ENCODE measurements at regions not wholly inside any gene's neighbourhood (a gene's known extent, or its start where the extent isn't known, plus 50 kb on each side); places are given as distances from the start of the nearest gene placed in this dataset.

DNA sequence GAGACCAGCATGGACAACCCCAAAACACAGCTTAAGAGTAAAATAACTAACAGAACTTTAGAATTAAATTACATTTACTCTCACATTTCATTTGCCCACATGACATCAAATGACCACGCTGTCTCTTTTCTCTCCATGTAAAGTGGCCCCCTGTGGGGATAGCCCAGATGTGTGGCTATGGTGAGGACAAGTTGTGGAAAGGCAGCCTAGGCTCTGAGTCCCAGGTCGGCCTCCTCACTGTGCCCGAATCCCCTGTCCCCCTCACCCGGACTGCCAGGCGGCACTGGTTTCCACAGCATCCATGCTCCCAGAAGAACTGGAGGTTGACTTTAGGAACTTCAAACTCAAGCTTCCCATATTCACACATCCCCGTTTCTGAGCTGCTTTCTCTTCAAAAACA is 111.8 kb upstream of the UQCRFS1 start:
- DNase-seq: no peak

DNA sequence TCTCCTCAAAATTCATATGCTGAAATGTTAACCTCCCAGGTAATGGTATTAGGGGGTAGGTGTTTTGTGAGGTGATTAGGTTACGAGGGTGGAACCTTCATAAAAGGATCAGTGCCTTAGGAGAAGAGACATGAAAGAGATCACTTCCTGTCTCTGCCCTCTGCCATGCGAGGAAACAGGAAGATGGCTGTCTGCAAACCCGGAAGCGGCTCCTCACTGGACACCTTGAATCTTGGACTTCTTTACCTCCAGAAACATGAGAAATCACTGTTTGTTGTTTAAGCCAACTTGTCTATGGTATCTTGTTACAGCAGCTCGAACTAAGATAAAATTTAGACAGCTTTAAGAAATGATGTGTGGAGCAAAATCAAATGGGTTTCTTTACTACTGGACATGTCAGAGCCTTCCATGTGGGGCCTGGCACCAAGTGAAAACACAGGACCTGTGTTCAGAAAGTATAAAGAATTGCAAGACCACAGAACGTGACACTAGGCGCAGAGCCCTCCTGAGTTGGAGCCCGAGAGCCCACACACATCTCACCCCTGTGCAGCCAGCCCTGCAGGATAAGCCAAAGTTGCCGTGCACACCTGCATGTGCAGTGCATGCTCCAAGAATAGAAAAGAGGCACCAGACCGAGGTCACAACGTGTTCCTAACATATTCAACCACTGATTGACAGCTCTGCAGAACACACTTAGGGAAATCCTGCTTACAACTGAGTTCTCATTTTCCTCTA is 112.5 kb upstream of the UQCRFS1 start:
- no peak for DNase-seq

DNA sequence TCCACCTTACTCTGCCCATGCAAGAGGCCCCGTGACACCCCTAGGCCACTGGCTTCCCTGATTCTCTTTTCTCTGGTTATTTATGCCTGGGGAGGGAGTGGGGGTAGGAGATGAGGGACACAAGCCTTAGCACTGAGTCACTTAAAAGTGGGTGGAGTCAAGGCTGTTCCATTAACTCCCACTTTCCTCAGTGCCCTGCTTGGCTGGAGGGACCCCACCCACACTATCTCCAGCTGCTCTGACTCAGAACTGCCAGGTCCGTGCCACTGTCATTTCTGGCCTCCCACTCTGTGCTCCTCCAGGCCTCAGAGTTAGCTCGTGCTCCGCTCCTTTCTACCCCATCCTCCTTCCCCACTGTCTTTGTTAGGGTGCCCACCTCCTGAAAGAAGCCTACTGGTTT is 113.4 kb upstream of the UQCRFS1 start:
- no peak for DNase-seq

DNA sequence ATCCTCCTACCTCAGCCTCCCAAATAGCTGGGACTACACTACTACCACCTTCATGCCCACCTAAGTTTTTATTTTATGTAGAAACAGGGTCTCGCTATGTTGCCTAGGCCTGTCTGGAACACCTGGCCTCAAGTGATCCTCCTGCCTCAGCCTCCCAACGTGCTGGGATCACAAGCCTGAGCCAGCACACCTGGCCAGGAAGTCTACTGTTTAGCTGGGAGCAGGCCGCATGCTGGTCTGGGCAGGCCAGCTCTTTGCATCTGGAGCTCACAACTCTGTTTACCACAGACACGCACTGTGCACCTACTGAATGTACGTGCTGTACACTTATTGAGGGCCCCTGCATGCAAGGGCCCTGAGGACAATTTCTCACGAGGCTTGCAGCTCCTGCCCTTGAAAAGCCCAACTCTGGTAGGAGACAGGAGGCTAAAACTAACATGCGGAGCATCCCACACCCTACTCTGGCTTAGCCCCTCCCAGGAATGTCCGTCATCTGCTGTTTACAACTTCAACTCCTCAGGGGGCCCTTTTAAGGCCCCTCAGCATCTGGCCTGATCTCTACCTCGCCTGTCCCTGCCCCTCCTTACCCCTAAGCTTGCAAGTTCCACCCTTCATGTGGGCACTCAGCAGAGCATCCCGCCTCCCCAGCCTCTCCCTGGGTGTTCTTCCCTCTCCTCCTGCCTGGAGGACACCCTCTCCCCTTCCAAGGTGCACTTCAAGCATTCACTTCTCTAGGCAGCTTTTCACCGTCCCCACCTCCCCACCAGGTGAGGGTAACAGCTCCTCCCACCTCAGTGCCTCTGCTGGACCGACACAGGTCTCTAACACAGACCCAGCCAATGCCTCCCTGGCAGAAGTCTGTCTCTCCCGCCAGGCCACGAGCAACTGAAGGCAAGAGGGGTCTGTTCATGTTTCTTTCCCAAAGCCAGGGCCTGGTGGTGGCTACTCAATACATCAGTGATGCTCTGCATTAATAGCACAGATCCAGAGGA is 114.2 kb upstream of the UQCRFS1 start:
- DNase-seq: no peak

DNA sequence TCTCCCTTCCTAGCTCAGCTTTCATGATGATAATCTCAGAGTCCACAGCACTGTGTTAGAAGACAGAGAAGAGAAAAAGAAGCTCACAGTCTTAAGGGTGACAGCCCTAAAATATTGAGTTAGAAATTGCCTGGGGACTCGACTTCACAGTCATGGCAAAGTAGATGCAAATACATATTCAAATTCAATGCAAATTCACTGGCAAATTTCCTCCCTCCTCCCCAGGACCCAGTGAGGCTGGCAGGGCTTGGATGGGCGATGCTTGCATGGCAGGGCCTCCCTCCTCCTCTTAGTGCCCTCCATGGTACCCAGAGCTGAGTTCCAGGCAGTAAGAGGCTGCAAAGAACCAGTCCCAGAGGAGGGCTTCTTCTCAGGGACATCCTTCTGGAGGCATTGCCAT is 115.6 kb upstream of the UQCRFS1 start:
- no peak for DNase-seq

DNA sequence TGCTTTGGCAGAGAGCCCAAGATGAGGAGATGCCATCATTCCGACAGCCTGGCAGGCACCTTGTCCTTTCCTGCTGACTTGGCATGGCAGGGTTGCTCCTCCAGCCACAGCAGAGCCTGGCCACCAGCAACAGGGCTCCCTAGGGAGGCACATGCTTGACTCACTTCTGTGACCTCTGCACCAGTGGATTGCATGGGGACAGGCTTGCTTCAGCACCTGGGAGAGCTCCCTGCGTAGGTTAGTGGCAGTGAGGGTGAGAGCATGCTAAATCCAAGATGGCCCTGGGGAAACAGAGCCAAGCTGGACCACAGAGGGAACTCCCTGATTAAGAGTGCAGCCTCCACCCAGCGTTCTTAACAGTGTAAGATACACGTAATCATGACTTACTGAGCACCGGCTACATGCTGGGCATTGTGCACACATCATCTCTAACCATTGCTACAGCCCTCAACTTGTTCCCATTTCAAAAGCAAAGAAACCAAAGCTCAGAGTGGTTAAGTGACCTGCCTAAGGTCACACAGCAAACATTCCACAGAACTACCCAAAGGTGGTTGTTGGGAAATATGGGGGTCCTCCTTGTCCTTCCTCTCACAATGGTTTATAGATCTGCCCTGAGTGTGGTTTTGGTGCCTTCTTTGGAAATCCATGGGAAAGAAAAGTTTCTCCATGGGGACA is 116.6 kb upstream of the UQCRFS1 start:
- no peak for DNase-seq

DNA sequence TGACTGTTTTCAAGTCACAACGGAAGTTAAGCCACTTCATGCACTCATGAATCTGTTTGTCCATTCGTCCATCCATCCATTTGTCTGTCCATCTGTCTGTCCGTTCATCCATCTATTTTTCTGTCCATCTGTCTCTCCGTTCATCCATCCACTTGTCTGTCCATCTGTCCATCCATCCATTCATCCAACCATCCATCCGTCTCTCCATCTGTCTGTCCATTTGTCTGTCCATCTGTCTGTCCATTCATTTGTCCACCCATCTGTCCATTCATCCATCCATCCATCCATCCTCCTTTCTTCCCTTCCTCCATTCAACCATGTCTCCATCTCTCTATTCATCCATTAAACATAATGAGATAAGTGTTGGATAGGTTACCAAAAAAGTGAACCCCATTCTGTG is 123.5 kb upstream of the UQCRFS1 start:
- no peak for DNase-seq

DNA sequence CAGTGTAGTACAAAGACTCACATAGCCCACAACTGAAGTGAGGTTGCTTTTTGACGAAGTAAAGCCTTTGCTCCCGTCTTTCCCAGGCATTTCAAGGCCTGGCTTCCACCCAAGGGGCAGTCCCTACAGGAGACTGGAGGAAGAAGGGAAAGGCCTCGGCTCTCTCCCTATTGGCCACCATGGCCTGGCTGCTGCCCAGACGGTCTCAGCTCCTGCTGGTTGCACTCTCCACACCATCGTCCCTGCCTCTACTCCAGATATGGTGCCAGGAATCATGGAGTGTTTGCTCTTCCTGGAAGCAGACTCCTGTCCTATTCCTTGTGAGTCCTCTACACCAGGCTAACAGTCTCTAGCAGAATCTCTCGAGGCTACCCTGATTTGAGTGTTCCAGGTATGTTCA is 124.1 kb upstream of the UQCRFS1 start:
- DNase-seq: no peak

DNA sequence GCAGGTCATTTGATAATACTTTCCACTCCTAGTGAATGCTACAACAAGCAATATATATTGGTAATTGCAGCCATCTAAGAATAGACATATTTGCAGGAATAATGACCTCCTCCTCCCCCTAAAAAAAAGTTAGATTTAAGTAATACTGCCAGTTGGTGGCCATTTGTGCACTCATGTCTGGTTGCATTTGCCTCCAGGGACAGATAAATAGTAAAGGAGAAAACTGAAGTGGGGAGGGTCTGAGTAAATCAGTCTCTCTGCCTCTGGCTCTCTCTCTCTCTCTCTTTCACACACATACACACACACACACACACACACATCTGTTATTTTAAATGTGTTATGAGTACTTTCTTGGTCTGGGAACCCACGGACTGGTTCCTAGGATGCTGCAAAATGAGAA is 125.5 kb upstream of the UQCRFS1 start:
- DNase-seq: no peak

DNA sequence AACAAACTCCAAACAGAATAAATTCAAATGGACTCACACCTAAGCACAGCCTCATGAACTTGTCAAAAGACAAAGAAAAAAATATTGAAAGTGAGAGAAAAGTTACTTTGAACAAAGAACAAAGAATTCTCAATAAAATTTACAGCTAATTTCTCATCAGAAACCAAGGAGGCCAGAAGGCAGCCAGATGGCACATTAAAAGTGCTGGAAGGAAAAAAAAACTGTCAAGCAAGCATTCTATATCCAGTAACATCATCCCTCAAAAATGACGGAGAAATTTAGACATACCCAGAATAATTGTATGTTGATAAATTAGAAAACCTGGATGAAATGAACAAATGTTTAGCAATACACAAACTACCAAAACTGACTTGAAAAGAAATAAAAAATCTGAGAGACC is 129.8 kb upstream of the UQCRFS1 start:
- no peak for DNase-seq

DNA sequence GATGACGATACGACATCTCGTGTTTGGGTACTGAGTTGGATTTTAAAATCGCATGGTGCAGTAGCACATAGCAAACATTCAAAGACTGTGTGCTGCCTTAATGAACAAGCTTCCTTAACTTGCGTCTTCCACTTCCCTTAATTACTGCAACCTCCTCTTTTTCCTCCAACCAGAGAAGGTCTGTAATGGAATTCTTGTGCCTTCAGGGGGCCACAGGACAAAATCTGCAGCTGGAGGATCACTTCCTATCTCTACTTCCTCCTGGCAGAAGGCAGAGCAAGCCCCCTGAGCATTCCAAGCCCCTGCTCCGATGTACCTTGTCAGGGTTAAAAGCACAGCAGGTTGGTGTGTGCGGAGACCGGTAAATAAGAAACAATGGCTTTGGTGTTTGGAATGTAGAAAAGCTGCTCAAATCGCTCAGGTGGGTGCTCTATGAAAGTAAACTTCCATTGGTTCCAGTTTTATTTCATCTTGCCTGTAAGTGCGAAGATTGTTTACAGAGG is 151.3 kb upstream of the UQCRFS1 start:
- no peak for DNase-seq

DNA sequence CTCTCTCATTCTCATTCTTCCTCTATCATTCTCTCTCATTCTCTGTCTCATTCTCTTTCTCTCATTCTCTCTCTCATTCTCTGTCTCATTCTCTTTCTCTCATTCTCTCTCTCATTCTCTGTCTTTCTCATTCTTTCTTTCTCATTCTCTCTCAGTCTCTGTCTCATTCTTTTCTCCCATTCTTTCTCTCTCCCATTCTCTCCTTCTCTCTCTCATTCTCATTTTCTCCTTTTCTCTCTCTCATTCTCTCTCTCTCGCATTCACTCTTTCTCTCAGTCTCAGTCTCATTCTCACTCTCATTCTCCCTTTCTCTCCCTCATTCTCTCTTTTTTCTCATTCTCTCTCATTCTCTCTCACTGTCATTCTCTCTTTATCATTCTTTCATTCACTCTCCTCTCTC is 152.0 kb upstream of the UQCRFS1 start:
- no peak for DNase-seq

DNA sequence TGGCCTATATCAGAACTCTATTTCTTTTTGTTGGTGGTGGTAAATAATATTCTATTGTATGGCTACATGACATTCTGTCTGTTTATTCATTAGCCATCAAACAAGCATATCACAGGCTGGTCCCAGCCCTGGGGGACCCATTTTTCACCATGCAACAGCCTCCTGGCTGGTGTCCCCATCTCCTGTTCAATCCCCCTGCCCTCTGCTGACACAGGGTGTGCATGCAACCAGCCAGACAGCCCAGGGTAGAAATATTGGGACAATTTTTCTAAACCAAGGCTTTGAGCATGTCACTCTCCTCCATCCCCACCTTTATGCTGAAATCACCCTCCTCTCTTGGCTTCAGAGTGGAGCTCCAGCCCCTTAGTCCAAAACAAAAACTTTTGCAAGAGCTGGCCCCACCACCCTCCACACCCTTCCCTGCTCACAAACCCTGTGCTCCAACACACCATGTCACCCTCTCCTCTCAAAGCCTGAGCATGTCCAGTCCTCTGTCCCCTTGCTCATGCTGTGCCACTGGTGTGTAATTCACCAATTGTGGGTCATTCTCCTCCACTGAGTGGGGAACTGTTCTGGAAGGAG is 153.0 kb upstream of the UQCRFS1 start:
- DNase-seq: no peak

DNA sequence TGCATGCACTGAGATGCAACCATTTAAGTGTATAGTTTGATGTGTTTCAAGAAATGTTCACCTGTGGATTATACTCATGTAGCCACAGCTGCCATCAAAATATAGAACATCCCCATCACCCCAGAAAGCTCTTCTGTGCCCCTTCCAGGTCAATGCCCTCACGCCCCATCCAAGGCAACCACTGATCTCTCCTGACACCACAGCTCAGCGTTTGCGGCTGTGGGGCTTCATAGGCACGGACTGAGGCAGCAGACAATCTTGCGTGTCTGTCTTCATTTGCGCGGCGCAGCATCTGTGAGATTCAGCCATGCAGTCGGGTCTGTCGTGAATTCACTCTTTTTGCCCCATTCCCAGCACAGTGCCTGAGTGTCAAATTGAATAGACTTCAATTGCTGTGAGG is 153.8 kb upstream of the UQCRFS1 start:
- DNase-seq: no peak

DNA sequence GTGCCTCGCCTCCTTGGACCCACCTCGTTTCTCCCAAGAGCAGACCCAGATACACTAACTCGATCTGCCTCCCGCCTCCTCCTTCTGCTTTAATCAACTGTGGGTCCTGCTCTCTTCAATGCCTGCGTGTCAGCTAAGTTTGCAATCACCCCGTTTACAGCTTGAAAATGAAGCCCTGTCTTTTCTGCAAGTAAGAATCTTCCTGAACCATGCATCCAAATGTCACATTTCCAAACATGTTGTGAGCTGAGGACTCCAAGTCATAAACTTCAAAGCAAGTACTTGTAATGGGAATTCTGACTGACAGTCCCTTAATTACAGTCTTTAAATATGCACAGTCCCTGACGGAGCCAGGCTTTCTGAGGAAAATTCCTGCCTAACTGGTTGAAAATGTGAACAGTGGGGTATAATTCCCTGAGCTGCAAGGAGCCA is 154.9 kb upstream of the UQCRFS1 start:
- DNase-seq: no peak

DNA sequence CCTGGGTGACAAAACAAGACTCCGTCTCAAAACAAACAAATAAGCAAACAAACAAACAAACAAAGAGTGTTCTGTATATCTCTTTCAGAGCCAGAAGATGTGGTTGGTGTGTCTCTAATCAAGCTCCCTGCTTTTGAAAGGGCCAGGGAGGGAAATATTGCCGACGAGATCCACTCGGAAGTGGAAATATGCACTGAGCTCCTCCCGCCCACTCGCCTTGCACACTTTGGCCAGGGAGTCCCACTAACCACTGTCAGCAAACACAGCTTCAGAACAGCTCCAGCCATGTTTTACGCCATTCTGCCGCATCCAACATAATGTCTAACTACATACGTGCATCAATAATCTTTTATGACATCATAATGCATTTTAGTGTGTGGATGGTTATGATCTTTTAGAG is 155.5 kb upstream of the VSTM2B start:
- DNase-seq: no peak

DNA sequence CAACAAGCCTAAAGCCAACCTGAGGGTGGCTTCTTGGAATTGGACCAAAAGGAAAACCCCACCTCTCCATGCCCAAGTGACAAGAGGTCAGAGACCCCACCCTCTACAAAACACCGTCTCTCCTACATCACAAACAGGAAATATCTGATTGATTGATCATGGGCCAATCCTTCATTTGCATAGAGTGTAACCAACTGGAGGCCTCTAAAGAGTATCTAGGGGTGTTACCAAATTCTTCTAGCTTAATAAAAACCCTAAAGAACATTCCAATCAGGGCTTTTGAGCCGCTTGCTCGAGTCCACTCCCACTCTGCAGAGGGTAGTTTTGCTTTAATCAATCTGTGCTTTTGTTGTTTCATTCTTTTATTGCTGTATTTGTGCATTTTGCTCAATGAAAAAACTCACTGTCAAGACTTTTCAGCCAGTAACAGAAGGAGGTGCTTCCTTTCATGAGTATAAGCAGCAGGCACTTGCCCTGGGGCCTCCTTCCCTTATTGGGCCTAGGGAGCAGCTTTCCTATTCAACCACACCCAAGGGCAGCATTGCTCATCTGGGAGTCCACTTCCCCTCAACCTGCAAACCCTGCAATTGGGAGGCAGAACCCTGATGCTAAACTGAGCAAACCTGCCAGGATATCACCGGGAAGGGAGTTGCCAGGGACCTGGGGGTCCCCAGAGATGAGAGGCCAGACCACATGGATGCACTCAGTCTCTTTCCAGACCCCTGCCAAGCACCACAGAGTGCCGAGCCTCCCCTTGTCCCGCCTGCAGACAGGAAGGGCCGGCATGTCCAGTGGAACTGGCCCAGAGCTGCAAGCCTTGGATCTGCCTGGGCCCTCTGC is 154.3 kb upstream of the VSTM2B start:
- no peak for DNase-seq

DNA sequence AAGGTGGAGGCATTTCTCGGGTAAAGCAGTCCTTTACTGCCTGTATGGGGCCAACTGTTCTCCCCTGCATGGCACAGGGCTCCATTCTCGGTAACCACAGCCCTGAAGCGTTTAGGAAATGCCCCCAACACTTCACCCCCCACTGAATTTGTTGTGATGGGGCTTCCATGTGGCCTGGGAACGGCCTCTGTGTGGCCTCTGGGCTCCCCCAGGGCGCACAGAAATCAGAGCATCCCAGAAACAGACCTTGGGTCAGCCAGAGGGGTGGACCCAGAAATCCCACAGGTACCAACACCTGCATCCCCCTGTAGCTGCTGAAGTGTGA is 153.7 kb upstream of the VSTM2B start:
- no peak for DNase-seq

DNA sequence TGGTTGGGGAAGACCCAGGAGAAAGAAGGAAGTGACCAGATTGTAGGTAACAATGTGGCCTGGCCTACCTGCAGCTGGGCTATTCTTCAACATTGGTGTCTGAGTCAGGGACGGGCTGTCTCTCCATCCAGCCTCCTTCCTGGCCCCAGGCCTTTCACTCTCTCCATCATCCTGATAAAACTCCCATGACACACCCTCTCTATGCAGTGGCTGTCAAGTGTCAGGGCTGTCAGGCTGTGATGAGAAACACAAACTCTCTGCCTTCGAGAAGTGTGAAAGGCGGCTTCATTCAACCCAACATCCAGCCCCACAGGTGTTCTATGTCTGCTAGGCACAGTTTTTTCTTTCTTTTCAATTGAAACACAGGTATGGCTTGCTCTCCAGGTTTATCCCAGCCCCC is 153.3 kb upstream of the VSTM2B start:
- DNase-seq: no peak

DNA sequence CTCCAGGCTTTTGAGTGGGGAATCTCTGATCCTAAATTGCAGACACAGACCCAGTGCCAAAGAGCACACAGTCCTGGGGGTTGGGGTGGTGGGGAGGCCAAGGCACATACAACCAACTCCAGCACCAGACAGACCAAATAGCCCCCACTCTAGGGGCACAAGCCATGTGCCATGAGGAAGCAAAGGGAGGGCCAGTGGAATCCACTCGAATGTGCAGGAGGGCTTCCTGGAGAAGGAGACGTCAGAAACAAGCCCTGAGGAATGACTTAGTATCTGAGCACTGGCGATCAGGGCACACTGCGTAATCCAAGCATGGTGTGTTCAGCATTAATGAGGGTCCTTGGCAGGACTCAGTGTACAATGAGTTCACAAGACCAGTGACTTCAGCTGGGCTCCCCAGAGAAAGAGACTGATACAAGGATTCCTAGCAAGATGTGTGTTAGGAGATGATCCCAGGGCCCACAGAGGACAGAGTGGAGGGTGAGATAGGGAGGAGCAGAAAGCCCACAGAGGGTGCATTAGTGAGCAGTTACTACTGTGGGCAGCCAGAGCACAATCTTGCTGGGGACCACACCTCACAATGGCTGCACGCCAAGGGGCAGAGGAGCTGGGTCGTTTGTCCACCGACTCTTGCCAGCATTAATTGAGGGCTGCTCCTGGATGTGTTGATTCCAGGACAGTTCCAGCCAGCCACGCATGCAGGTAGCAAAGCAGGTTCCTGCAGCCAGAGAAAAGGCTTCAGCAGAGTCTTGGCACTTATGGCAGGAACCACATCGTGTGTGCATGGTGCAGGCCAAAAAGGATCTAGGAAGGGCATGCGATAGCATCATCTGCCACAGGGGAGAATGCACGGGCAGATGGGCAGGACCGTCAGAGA is 152.6 kb upstream of the VSTM2B start:
- no peak for DNase-seq

DNA sequence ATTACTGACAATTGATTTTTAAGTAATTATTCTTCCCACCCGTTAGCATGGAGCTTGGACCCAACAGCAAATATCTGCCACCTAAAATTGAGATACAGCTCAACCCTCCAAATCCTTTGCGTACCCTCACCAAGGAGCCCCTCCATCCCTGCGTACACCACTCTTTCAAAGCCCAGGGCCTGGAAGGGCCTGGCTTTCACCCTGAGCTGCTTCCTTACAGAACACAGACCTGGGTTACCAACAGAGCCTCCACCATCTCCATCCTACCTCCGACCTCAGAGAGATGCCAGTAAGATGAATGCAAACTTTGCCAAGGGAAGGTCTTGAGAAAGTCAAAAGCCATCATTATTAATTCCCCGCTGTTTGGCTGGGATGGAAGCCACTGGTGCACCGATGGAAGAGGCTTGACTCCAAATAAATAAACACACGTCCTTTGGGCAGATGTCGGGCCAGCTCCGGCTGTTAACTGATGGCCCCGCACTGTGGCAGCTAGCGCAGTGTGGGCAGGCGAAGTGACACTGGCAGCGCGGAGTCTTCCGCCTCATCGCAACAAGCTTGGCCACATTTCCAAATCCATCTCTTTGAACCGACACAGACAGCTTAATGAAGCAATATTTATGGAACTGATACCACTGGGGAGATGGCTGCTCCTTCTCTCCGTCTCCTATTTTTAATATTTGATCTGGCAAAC is 150.2 kb upstream of the VSTM2B start:
- no peak for DNase-seq
